ENCODE measurements at regions not wholly inside any gene's neighbourhood (a gene's known extent, or its start where the extent isn't known, plus 50 kb on each side); places are given as distances from the start of the nearest gene placed in this dataset.

DNA sequence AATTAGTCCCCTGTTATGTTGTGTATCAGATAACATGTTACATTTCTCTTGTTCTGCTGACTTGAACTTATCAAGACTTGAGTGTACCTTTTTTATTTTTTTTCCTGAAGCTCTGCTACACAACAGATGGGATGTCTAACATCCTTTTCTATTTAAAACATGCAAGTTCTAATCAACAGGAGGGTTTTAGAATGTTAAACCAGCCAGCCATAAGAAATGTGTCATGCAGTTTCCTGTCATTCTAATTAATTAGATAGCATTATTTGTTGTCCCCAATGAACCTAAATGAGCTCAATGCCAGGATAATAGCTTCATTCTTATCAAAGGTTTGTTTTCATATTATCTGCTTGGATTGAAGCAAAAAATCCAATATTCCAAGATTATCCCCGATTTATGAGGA is 958.2 kb downstream of the PCDH7 start:
- no peak for ATAC-seq
- TF ChIP-seq ARNTL (CRISPR knock-in tag; IDR thresholded peaks at IDR 0.05; ENCODE audit: borderline replicate concordance, low read depth) (no peak), ZNF565 (CRISPR knock-in tag; conservative IDR thresholded peaks at IDR 0.05; ENCODE audit: low read depth) (no peak), POU6F1 (CRISPR knock-in tag; IDR thresholded peaks at IDR 0.05; ENCODE audit: borderline replicate concordance, low read depth) (no peak), OSR1 (CRISPR knock-in tag; IDR thresholded peaks at IDR 0.05) (no peak), RARB (CRISPR knock-in tag; IDR thresholded peaks at IDR 0.05) (no peak), ZFP3 (CRISPR knock-in tag; IDR thresholded peaks at IDR 0.05) (no peak)
- TF ChIP-seq, protein P1, sequence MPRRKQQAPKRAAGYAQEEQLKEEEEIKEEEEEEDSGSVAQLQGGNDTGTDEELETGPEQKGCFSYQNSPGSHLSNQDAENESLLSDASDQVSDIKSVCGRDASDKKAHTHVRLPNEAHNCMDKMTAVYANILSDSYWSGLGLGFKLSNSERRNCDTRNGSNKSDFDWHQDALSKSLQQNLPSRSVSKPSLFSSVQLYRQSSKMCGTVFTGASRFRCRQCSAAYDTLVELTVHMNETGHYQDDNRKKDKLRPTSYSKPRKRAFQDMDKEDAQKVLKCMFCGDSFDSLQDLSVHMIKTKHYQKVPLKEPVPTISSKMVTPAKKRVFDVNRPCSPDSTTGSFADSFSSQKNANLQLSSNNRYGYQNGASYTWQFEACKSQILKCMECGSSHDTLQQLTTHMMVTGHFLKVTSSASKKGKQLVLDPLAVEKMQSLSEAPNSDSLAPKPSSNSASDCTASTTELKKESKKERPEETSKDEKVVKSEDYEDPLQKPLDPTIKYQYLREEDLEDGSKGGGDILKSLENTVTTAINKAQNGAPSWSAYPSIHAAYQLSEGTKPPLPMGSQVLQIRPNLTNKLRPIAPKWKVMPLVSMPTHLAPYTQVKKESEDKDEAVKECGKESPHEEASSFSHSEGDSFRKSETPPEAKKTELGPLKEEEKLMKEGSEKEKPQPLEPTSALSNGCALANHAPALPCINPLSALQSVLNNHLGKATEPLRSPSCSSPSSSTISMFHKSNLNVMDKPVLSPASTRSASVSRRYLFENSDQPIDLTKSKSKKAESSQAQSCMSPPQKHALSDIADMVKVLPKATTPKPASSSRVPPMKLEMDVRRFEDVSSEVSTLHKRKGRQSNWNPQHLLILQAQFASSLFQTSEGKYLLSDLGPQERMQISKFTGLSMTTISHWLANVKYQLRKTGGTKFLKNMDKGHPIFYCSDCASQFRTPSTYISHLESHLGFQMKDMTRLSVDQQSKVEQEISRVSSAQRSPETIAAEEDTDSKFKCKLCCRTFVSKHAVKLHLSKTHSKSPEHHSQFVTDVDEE (CRISPR knock-in tag; IDR thresholded peaks at IDR 0.05), result no peak

GRCh38 chr4:31682796-31683195 is 962.6 kb downstream of the PCDH7 start:
- TF ChIP-seq ZC3H10 (CRISPR knock-in tag; IDR thresholded peaks at IDR 0.05), result no peak
- no peak for TF ChIP-seq ZFP3 (CRISPR knock-in tag; IDR thresholded peaks at IDR 0.05)
- no peak for TF ChIP-seq RARB (CRISPR knock-in tag; IDR thresholded peaks at IDR 0.05)
- TF ChIP-seq, protein P2, sequence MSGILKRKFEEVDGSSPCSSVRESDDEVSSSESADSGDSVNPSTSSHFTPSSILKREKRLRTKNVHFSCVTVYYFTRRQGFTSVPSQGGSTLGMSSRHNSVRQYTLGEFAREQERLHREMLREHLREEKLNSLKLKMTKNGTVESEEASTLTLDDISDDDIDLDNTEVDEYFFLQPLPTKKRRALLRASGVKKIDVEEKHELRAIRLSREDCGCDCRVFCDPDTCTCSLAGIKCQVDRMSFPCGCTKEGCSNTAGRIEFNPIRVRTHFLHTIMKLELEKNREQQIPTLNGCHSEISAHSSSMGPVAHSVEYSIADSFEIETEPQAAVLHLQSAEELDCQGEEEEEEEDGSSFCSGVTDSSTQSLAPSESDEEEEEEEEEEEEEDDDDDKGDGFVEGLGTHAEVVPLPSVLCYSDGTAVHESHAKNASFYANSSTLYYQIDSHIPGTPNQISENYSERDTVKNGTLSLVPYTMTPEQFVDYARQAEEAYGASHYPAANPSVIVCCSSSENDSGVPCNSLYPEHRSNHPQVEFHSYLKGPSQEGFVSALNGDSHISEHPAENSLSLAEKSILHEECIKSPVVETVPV (CRISPR knock-in tag; IDR thresholded peaks at IDR 0.05), result no peak
- ATAC-seq, result no peak

GRCh38 chr4:31687717-31688342 is 967.7 kb downstream of the PCDH7 start:
- no peak for ATAC-seq
- TF ChIP-seq POU6F1 (CRISPR knock-in tag; IDR thresholded peaks at IDR 0.05; ENCODE audit: borderline replicate concordance, low read depth), result no peak
- no peak for TF ChIP-seq ZNF70 (CRISPR knock-in tag; IDR thresholded peaks at IDR 0.05)

GRCh38 chr4:31692399-31692940 is 972.3 kb downstream of the PCDH7 start:
- no peak for ATAC-seq
- no peak for TF ChIP-seq POU6F1 (CRISPR knock-in tag; IDR thresholded peaks at IDR 0.05; ENCODE audit: borderline replicate concordance, low read depth)
- TF ChIP-seq, protein P2 (CRISPR knock-in tag; IDR thresholded peaks at IDR 0.05), result no peak
- TF ChIP-seq ZNF70 (CRISPR knock-in tag; IDR thresholded peaks at IDR 0.05), result no peak
- no peak for TF ChIP-seq GLIS3 (CRISPR knock-in tag; IDR thresholded peaks at IDR 0.05)
- TF ChIP-seq BACH2 (CRISPR knock-in tag; IDR thresholded peaks at IDR 0.05; ENCODE audit: borderline replicate concordance), result no peak

DNA sequence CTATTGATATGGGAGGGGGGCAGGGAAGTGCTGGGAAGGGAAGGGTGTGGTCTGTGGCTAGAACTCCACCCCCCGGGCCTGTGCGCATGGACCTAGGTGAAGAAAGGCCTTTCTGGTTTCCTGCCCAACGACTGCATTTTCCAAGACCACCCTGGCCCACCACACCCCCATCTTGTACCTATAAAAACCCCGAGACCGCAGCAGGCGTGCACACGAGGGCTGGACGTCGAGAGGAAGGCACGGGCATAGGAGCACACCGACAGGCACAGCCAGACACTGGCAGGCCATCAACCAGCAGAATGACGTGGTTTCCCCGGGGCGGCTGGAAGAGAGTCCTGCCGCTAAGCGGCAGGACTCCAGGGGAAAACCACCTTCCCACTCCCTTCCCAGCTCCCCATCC is 981.1 kb downstream of the PCDH7 start:
- TF ChIP-seq, protein P3, sequence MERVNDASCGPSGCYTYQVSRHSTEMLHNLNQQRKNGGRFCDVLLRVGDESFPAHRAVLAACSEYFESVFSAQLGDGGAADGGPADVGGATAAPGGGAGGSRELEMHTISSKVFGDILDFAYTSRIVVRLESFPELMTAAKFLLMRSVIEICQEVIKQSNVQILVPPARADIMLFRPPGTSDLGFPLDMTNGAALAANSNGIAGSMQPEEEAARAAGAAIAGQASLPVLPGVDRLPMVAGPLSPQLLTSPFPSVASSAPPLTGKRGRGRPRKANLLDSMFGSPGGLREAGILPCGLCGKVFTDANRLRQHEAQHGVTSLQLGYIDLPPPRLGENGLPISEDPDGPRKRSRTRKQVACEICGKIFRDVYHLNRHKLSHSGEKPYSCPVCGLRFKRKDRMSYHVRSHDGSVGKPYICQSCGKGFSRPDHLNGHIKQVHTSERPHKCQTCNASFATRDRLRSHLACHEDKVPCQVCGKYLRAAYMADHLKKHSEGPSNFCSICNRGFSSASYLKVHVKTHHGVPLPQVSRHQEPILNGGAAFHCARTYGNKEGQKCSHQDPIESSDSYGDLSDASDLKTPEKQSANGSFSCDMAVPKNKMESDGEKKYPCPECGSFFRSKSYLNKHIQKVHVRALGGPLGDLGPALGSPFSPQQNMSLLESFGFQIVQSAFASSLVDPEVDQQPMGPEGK (CRISPR knock-in tag; IDR thresholded peaks at IDR 0.05; ENCODE audit: borderline replicate concordance), result no peak
- TF ChIP-seq POU6F1 (CRISPR knock-in tag; IDR thresholded peaks at IDR 0.05; ENCODE audit: borderline replicate concordance, low read depth) (no peak), TOX (CRISPR knock-in tag; IDR thresholded peaks at IDR 0.05; ENCODE audit: borderline replicate concordance) (no peak), ARNTL (CRISPR knock-in tag; IDR thresholded peaks at IDR 0.05; ENCODE audit: borderline replicate concordance, low read depth) (no peak)
- ATAC-seq, result no peak

Measured in SK-N-SH treated with all-trans-retinoic acid at 6 μM for 48 hours (cell line).